ENCODE measurements at regions not wholly inside any gene's neighbourhood (a gene's known extent, or its start where the extent isn't known, plus 50 kb on each side); places are given as distances from the start of the nearest gene placed in this dataset.

DNA sequence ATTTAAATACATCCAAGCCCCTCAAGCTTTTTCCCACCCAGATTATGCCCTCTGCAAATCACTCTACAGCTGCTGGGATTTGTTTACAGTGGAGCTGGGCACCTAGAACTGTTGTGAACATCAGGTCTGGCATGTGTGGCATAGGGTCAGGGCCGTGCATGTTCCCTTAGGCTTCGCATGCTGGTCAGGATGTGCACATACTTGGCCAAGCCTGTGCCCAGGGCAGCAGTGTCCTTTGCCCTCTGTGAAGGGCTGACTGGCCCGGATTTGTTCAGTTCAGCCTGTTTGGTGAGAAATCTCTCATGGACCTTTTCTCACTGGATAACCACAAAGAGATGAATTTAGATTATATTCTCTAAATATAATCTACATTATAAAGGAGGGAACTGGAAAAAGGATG is 471.9 kb downstream of the TRIML1 start:
- TF ChIP-seq, protein P1, sequence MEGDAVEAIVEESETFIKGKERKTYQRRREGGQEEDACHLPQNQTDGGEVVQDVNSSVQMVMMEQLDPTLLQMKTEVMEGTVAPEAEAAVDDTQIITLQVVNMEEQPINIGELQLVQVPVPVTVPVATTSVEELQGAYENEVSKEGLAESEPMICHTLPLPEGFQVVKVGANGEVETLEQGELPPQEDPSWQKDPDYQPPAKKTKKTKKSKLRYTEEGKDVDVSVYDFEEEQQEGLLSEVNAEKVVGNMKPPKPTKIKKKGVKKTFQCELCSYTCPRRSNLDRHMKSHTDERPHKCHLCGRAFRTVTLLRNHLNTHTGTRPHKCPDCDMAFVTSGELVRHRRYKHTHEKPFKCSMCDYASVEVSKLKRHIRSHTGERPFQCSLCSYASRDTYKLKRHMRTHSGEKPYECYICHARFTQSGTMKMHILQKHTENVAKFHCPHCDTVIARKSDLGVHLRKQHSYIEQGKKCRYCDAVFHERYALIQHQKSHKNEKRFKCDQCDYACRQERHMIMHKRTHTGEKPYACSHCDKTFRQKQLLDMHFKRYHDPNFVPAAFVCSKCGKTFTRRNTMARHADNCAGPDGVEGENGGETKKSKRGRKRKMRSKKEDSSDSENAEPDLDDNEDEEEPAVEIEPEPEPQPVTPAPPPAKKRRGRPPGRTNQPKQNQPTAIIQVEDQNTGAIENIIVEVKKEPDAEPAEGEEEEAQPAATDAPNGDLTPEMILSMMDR (IDR thresholded peaks at IDR 0.05; ENCODE audit: borderline replicate concordance, insufficient read depth, low read depth, low read length): no peak

DNA sequence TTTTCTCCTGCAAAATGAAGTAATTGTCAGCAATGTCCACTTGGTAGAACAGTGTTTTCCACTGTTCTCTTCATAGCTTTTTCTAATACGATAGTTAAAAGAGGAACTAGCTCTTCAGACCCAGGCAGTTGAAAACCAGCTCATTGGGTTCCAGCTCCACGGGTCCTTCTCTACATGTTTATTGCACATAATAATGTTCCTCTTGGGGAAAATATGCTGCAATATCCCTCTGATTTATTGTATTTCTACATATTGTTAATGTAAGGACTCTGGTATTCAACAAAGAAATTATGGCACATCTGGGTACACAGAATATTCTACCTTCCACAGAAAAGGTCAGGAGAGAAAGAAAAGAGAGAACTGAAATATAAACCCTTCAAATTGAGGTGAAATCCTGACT is 473.4 kb downstream of the TRIML1 start:
- no peak overlapping the region for H3K4me3 ChIP-seq (ENCODE audit: low read depth, low read length)
- TF ChIP-seq, protein P1 (IDR thresholded peaks at IDR 0.05; ENCODE audit: borderline replicate concordance, insufficient read depth, low read depth, low read length): no peak

More for the DNA sequence above, 471.9 kb downstream of the TRIML1 start:
- no peak overlapping the region for H3K4me3 ChIP-seq (ENCODE audit: low read depth, low read length)

DNA sequence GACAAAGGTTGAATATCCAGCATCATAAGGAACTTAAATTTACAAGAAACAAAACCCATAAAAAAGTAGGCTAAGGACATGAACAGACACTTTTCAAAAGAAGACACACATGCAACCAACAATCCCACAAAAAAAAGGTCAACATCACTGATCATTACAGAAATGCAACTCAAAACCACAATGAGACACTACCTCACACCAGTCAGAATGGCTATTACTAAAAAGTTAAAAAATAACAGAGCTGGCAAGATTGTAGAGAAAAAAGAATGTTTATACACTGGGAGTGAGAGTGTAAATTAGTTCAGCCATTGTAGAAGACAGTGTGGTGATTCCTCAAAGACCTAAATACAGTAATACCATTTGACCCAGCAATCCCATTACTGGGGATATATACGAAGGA is 474.7 kb downstream of the TRIML1 start:
- TF ChIP-seq, protein P1 (IDR thresholded peaks at IDR 0.05; ENCODE audit: borderline replicate concordance, insufficient read depth, low read depth, low read length): no peak
- H3K4me3 ChIP-seq (ENCODE audit: low read depth, low read length): no peak overlapping the region

DNA sequence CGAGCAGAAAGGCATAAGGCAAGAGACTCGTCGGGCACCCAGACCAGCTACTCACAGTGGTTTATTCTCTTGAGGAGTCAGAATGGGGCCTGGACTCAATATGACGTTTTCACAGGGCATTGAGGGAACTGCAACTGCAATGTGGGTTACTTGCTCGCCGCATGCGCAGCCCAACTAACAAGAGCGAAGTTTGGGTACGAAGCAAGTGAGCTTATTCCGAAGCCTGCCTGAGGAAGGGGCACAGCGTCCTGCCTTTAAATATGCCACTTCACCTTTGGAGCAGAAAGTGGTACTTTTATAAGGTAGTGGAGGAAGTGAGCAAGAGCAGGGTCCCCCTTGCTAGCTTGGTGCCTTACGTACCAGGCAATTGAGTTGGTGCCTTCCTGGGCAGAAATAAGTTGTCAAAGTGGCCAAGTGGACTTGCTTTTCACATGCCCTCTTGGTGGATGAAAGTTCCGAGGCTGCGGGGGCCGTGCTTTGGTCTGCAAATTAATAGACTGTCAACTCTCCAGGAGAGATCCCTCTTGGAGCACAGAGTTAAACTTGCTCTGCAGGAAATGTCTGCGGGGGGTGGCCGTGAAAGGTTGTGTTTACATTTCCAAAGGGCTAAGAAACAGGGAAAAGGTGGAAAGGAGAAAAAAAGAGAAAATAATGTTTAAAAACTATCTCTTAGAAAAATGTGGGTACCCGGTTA is 480.4 kb downstream of the TRIML1 start:
- TF ChIP-seq, protein P1 (IDR thresholded peaks at IDR 0.05; ENCODE audit: borderline replicate concordance, insufficient read depth, low read depth, low read length): no peak
- H3K4me3 ChIP-seq (ENCODE audit: low read depth, low read length): no peak overlapping the region

DNA sequence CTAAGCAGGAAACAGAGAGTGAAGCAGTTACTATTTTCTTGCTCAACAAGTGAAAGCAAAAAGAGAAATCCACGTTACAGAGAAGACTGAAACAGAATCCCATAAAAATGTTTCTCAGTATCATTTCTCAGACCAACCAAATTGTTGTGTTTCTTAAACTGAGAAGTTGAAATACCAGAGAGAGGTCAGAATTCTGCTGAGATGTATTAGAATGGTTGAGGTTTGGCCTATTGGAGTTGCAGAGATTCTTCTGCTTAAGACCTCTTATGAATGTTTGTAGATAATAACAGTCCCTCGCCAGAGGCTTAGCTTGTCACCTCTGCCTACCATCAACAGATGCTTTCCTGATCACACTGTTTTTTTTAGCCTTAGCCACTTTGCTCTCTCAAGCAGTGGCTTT is 481.4 kb downstream of the TRIML1 start:
- no peak overlapping the region for H3K4me3 ChIP-seq (ENCODE audit: low read depth, low read length)
- TF ChIP-seq, protein P1 (IDR thresholded peaks at IDR 0.05; ENCODE audit: borderline replicate concordance, insufficient read depth, low read depth, low read length): no peak

DNA sequence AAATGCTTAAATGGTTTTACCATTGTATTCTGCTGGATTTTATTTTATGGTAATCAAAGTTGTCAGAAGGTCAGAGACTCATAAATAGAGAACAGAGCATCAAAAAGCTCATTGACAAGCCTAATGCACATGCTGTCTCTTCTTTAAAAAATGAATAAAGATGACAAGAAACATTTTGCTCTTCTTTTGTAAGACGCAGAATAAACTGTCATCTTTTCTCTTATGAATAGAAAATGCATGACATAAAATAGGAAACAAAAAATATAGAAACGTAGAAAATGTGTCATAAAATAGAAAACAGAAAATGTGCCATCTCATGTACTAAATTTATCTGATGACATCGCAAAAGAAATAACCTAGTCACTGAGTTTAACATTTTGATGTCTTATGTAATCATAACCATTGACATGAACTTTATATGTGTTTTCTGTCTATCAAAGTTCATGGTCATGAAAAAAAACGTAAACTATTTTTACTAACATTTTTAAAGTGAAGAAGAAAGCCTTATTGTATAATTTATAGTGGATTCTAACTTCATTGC is 484.1 kb downstream of the TRIML1 start:
- TF ChIP-seq, protein P1 (IDR thresholded peaks at IDR 0.05; ENCODE audit: borderline replicate concordance, insufficient read depth, low read depth, low read length): no peak
- H3K4me3 ChIP-seq (ENCODE audit: low read depth, low read length): no peak overlapping the region

DNA sequence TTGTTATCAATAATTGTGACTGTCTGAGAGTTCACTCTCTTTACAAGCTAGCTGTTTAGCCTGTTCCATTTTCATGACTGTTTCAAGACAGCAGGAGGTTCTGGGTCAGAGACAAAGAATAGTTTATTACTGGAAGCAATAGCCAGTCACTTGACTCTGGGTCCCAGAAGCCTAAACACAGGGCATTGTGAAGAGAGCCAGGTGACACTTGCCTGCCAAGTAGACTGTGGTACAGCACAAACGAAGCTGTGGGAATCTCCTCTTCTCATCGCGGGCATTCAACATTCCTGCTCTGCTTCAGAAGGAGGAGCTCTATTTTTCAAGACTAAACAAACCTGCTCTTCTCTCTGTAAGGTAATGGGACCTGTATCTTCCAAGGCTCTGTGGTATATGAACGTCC is 485.1 kb downstream of the TRIML1 start:
- TF ChIP-seq, protein P1 (IDR thresholded peaks at IDR 0.05; ENCODE audit: borderline replicate concordance, insufficient read depth, low read depth, low read length): no peak
- H3K4me3 ChIP-seq (ENCODE audit: low read depth, low read length): no peak overlapping the region

Data from GM12875 (cell line).